DMS153 (cell line): ENCODE measurements at regions not wholly inside any gene's neighbourhood (a gene's known extent, or its start where the extent isn't known, plus 50 kb on each side); places are given as distances from the start of the nearest gene placed in this dataset.
"Not testable (repeated sequence)": the region's sequence is repeated elsewhere in the genome, so short reads cannot be mapped to it uniquely, and the experiment has no call there.

ENCODE experiments used
- DNase-seq: peaks from one replicate; lab custom pipeline; 2025; lab: John Stamatoyannopoulos, UW

DNA sequence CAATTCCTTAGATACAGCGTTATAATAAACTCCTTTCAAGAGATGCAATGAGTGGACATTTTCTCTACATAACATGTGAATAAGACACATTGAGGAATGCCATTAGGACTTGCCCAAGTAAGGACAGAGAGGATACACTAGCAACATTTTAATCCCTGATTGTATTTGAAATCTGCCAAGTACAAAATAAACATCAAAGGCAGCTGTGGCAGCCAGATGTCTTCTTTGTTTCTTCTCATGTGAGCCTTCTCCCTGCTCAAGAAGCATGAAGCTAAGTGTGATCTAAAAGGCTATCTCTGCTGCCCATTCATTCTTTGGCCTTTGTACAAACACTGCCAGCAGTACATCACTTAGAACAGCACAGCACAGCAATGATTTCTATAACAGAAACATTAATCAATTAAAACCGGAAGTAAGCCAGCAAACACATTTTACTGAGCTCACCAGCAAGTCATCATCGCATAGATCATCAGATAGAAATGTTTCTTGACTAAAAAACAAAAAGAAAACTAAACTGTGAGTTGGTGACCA, 364.0 kb downstream of the CNTN6 start:
- DNase-seq = no peak

DNA sequence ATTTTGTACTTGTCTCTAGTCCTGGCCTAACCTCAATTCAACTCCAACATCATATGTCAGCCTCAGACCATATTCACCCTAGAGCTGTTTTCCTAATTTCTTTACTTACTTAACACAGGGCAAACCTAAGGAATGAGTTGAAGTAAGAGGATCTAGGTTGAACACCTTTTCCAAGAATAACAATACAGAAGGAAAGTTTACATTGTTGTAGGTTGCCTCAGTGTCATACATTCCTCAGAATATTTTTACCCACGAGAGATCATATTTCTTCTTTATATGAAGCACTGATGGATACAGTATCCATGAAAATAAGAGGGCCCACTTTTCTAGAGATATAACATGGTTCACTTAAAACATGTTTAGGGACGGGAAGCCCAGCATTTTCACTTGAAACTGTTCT, 369.5 kb downstream of the CNTN6 start:
- no peak for DNase-seq

DNA sequence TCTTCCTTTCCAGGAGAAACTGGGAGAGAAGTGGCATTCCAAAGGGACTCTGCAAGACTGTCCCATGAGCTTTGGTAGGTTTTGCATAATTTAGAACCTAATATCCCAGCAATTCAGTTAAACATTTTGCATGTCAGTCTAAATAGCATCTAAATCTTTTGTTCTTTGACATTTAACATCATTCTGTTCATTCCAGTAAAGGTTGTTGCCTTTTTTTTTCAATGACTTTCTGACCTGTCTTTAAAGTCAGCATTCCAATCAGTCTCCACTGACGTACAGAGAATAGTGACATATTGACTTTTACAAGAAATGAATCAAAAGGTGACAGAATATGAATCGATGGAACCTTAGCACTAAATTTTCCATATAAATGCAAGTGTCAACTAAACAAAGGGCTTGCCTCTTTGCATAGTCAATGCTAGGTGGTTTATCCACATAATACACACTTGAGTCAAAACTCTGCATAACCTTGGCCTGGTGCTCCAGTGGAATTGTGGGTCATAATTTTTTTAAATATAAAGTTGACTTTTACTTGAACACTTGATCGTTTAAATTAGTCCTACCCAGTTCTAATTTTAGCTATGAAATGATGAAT, 370.1 kb downstream of the CNTN6 start:
- DNase-seq = no peak

DNA sequence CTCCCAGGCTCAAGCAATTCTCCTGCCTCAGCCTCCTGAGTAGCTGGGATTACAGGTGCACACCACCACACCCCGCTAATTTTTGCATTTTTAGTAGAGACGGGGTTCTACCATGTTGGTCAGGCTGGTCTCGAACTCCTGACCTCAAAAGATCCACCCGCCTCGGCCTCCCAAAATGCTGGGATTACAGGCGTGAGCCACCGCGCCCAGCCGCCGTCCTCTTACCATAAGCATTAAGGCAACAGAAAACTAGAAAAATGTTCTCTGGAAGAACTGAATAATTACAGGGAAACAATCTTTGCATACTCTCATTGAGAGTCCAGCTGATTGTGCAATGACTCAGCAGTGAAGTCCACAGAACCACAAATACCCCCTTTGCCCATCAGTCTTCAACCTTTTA, 372.3 kb downstream of the CNTN6 start:
- DNase-seq = not testable (repeated sequence)

DNA sequence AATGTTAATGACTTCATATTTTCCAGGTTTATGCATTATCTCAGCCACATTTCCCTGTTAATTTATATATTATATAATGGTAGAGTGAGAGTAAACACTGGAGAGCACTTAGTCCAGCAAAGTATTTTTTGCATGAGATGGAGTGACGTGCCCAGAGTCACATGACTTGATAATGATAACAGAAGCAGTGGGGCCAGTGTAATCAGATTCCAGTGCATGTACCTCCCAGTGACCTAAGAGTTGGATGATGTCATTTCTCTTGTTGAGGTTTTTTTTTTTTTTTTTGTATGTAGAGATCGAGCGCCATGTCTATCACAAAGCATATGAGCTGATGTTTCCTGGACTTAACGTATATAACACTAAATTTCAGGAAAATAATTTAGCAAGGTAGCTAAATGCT, 375.3 kb downstream of the CNTN6 start:
- no peak for DNase-seq

DNA sequence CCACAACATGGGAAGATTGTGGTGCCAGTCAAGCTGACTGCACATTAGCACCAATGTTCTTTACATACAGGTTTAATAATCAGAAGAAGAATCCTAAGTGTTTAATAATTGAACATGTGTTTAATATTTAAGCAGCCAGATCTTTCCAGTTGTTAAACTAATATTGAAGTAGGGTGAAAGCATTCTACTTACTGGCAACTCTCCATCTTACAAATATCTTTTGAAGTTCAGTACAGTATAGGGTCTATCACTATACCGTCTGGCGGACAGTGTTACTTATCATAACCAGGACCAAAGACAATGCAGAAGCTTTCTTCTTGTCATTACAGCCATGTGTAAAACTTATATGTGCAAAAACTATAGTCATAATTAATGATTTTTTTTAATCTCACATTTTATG, 376.4 kb downstream of the CNTN6 start:
- no peak for DNase-seq

DNA sequence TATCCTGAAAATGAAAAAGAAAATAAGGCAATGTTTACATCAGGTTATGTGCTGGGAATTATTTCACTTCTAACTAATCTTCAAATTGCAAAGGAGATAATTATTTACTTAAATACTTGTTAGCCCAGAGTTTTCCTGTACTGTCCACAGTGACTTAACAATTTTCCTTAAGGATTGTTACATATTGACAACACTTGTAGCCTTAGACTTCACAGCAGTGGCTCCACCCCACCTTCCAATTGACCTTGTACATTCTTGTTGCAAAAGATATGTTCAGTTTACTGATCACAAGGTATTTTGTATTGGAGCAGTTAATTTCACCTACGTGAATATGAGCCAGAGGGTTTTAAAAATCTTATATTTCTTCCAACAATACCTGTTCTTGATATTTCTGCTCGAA, 376.9 kb downstream of the CNTN6 start:
- no peak for DNase-seq

DNA sequence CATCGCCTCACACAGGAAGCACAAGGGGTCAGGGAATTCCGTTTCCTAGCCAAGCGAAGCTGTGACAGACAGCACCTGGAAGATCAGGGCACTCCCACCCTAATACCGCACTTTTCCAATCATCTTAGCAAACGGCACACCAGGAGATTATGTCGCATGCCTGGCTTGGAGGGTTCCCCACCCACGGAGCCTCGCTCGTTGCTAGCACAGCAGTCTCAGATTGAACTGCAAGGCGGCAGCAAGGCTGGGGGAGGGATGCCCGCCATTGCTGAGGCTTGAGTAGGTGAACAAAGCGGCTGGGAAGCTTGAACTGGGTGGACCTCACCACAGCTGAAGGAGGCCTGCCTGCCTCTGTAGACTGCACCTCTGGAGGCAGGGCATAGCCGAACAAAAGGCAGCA, 384.8 kb downstream of the CNTN6 start:
- no peak for DNase-seq

DNA sequence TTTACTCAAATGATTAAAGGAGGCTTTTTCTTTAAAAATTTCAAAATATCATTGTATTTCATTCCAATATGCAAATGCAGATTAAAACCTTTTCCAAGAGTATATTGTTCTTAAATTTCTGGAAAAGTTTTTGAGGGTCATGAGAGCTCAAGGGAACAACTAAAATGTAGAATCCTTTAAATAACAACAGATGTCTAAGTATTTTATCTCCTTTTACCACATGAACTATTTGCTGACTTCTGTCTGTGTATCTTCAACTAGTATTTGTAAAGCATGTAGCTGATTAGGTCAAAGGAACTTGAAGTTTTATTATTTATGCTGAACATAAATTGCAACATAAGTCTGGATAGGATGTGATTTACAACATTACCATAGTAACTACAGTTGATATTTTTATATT, 402.6 kb downstream of the CNTN6 start:
- DNase-seq = no peak

DNA sequence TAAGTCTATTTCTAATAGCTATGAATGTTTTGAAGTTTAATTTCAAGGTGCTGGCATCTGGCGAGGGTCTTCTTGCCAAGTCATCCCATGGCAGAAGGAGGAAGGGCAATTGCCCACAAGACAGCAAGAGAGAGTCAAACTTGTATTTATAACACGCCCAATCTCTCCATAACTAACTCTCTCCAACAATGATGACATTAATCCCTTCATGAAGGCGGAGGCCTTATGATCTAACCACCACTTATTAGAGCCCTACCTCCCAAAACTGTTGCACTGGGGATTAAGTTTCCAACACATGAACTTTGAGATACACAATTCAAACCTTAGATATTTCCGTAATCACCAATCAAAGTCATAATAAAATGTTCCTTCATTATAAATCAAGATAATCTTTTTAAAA, 406.9 kb downstream of the CNTN6 start:
- DNase-seq = no peak

DNA sequence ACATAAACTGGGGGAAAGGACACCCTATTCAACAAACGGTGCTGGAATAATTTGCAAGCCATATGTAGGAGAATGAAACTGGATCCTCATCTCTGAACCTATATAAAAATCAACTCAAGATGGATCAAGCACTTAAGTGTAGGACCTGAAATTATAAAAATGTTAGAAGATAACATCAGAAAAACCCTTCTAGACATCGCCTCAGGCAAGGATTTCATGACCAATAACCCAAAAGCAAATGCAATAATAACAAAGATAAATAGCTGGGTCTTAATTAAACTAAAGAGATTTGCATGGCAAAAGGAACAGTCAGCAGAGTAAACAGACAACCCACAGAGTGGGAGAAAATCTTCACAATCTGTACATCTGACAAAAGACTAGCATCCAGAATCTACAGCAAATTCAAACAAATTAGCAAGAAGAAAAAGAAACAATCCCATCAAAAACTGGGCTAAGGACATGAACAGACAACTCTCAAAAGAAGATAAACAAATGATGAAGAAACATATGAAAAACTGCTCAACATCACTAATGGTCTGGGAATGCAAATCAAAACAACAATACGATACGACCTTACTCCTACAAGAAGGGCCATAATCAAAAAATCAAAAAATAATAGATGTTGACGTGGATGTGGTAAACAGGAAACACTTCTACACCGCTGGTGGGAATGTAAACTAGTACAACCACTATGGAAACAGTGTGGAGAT, 408.7 kb downstream of the CNTN6 start:
- no peak for DNase-seq

DNA sequence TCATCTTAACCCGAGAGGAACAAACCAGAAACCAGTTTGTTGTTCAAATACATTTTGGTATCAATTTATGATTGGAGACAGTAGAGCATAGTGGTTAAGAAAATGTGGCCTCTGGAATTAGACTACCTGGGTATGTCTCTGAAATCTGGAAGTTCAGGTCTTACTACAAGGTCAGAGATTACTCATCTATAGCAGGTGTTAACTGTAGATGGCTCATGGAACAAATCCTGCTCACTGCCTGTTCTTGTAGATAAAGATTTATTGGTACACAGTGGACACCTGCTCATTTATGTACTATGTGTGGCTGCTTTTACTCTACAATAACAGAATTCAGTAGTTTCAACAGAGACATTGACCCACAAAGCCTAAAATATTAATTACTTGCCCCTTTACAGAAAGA, 413.3 kb downstream of the CNTN6 start:
- no peak for DNase-seq

DNA sequence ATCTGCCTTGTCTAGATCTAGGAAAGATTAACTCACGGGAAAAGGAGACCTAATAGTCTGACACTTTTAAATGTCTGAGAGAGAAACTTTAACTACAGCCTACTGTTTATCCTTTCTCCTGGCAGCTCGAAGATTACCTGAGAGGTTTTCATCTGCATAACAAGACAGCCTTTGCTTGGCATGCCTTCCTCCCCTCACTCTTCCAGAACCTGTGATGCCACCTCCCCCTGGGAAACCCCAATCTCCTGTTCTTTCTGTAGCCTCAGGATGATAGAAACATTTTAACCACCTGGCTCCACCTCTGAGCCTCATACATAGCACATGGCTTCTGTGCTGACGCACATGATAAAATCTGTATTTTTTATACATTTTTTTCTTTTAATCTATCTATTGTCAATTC, 420.8 kb downstream of the CNTN6 start:
- no peak for DNase-seq

DNA sequence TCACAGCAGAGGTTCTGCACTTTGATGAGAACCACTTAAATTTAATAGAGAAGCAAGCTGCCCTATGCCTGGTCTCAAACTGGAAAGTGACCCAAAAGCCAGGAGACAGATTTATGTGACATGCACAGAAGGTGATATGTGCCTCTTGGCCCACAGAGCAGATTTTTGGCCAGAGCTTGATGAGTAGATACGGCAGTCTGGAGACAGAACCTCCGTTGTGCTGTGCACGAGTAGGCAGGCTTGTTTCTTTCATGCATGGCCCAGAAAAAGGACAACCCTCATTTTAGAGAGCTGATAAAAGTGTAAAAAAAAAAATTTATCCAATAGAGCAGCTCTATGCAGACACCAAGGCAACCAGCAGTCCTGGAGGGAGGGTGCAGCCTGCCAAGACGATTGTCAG, 423.1 kb downstream of the CNTN6 start:
- DNase-seq = no peak

DNA sequence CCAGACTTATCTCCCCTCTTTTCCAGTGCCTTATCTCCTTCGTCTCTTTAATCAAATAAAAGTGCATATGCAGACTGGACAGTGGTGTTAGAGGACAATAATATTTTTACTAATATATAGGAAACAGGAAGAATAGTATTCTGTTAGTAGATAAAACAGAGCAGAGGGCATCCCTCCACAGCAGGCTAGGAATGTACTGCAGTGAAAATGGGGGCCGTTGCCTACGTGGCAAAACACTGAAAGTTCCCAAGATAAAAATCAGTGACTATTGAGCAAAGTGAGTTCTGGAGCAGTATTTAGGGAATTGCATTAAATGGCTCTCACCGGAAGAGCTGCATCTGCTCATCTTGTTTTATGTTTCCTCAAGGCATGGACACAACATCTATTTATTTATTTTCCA, 435.0 kb downstream of the CNTN6 start:
- no peak for DNase-seq

DNA sequence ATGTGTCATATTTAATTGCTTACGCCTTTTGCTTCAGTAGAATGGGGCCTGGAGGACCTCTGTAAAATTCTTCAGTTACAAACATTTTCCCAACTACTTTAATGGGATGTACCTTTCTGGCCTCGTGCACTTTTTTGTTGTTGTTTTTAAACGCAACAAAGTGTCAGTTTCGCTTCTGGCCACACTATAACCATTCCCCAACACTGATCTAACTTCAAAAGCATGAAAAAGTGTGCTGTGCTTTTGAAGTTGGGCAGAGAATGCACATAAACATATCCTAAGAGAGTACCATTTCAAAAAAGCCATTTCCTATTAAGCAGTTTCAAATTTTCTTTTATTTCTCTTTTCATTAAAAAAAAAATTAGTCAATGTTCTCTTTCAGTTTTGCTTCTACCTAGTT, 435.8 kb downstream of the CNTN6 start:
- DNase-seq = no peak

DNA sequence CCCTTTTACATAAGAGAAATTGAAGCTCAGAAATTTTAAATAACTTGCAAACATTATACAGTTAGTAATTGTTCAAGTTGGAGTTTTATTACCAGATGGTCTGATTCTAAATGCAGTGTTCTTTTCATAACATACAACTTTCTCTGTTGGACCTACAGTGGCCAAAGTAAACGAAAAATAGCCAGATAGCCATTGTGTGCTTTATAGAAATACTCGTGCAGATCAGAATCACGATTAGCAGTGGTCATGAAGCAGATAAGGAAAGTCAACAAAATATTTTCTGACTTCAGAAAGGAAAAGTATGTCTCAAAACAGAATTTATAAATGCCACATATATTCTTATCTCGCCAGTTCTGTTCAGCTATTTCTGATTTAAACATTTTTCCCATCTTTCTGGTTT, 436.9 kb downstream of the CNTN6 start:
- DNase-seq = no peak

DNA sequence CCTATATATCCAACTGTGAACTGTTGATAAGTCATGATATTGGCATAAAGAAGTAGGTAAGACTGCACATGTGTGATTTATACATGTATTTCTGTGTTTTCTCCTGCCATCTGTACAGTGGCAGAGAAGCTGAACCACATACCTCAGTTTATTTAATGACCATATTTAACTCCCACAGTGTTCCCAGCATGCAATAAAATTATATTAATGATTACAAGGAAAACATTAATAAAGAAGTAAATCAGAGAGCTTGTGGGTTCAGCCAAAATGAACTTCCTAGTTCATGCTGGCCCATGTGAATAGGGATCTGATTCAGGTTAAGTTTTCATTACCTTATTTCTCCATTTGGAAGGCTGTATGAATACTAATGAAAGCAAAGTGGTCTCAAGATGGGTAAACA, 439.2 kb downstream of the CNTN6 start:
- no peak for DNase-seq

DNA sequence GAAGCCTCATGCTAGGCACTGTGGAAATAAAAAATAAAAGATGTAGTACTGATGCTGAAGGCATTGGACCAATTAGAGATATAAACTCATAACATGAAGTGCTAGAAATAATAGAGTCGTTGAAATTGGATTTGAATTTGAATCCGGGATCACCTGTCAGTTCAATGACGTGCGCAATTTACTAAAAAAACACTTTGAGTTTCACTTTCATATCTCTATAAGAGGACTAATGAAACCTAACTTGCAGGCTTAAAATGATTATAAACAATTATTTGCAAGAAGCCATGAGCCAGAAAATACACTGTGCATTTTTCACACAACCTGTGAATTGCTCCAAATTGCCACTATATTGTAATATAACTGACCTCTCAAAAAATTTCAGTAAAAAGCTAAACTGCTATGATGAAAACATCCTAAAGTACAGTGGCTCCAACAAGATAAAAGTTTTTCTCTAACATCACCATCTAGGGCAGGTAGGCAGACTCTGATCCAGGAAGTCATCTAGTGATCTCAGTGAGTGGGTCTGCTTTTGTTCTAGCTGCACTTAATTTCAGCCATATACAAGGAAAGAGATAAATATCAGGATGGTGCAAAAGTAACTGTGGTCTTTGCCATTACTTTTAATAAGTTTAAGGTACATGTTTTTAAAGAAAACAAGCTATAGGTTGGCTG, 440.2 kb downstream of the CNTN6 start:
- DNase-seq = no peak

DNA sequence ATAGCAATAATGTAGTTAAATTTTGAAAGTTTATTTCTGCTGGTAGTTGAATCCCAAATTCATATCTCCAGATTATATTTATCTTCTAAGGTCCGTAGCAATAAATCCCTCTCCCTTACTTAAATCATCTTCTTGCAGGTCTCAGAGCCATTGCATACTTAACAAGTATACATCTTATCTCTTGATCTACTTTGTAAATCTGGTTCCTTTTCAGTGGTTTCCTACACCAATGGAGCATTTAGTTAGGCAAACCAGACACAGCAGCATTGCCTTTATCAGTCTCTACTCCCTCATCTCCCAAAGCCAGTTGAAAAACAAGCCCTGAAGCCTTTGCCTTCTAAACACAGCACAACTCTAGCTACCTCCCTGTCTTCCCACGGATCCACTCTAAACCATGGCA, 440.9 kb downstream of the CNTN6 start:
- DNase-seq = no peak

DNA sequence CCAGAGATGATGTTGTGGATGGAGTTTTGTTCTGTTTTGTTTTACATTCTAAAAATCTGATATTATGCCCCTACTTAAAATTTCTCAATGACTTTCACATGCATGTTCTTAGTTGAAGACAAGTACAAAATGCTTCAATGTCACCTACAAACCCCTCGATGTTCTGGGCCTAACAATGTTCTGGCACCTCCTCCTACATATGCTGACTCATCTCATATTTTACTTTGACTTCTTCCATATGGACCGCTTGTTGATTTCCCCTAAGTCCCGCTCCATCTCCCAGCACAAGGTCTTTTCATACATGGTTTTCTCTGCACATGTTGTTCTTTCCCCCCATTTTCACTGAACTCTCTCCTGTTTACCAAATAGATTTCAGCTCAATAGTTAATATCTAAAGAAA, 441.4 kb downstream of the CNTN6 start:
- no peak for DNase-seq

DNA sequence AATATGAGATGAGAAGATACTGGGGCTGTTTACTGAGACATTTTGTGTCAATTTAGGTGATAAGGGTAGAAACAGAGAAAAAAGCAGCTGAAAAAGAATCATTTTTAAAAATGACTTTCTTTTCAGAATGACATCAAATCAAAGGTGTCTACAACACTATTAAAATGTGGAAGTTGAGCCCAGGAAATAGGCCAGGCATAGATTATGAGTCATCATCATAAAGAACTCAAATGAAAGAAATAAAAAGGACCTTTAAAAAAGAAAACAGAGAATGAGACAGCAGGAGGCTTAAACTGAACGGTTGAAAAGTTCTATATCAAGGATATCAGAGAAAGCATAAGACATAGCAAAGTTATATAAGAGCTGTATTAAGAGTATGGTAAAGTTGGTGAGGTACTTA, 442.5 kb downstream of the CNTN6 start:
- no peak for DNase-seq

DNA sequence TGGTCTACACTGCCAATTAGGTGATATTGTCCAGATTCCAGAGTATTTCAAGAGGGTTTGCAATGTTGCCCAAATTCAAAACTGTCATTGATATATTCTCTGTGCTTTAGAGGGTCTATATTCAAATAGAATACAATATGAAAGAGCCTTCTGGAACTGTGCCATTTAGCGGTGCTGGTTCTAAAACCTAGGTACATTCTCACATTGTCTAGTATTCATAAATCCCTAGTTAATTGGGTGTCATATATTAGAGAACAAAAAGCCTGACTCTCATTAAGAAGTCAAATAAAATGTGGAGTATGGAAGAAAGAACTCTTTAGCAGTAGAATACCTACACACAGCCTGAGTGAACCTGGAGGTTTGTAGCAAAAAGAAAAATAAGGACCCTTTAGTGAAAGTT, 447.9 kb downstream of the CNTN6 start:
- DNase-seq = no peak

DNA sequence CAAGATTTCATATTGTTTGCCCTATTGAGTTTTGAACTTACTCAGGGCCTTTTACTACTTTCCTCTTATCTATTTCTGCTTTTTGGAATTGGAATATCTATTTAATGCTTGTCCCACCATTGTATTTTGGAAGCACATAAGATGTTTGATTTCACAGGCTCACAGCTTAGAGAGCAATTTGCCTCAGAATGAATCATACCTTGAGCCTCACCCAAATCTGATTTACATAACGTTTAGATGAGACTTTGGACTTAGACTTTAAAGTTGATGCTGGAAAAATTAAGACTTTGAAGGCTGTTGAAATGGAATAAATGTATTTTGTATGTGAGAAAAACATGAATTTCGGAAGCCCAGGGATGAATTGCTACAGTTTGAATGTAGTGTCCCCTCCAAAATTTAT, 458.9 kb downstream of the CNTN6 start:
- DNase-seq = no peak
